Renal pelvis (tissue), 1 donor: ENCODE measurements at regions not wholly inside any gene's neighbourhood (a gene's known extent, or its start where the extent isn't known, plus 50 kb on each side); places are given as distances from the start of the nearest gene placed in this dataset.

Experiments used
- DNase-seq: peaks from one replicate; pipeline ENCODE4 v3.0.0-alpha.2; 2013

DNA sequence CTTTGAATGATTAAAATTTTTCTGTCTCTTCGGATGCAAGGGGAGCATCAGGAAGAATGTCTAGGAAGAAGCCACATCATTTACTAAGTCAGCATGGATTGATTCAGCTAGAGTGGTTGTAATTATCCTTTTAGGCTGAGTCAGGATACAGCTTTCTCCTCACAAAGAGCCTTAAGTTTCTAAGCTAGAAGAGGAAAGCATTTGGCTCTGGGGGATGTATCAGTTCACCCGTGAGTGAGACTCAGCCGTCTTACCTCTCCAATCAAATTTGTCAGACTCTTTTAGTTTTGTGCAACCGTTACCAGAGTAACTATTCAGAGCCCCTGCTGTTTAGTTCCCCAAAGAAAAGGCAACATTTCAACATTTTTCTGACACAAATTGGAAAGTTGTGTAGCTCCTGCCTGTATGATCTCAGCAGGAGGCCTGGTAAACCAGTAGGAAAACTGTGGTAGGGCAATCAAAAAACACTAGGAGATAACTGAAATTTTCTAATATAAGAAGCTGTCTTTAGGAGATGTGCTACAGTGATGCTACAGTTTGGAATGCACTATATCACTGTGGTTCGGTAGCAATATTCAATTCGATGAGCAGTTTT lies 432.4 kb upstream of the LUZP2 start:
- no peak for DNase-seq

DNA sequence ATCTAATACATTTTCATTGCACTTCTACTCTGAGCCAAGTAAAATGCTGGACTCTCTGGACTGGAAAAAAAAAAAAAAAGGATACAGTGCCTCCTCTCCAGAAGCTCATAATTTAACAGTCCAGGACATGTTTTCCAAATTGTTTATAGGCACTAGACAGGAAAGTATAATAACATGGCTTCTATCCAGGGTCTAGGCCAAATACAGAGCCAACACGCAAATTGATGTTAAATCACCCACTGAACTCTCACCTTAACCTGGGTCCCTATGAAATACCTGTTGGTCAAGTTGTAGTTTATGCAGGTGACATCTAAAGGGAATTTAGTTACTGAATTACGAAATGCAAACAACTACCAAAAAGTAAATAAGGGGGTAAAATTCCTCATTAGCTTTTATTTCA lies 428.7 kb upstream of the LUZP2 start:
- no peak for DNase-seq

DNA sequence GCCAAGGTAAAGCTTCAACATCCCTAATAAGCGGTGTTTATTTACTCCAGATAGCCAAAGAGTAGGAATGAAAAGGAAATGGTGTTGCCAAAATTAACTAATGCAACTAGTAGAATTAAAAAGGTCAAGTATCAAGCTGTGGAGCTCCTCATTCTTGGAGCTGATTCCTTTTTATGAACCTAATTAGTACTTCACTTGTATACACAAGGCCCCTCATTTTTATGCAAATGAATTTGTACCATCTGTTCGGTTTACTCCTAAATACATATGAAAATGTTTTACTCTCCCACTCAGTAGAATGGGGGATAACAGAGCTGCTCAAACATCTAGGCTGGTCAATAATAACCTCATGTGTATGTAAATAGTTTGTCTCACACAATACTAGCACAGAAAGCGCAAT lies 426.4 kb upstream of the LUZP2 start:
- DNase-seq = no peak

DNA sequence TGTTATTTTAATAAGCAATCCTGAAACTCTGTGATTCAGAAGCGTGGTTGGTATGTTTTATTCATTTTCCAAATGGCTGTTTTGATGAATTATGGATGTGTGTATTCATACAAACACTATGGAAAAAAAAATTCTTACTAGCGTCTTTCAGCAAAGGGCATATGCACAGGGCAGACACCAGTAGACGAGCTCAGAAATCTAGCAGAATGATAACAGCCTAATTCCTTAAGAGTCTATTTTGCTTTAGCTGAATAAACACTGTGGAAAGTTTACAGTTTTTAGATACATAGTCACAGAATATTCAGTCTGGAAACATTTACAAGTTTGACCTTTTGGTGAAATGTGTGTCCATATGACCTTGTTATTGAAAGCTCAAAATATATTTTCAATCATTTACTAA lies 418.8 kb upstream of the LUZP2 start:
- DNase-seq = no peak

DNA sequence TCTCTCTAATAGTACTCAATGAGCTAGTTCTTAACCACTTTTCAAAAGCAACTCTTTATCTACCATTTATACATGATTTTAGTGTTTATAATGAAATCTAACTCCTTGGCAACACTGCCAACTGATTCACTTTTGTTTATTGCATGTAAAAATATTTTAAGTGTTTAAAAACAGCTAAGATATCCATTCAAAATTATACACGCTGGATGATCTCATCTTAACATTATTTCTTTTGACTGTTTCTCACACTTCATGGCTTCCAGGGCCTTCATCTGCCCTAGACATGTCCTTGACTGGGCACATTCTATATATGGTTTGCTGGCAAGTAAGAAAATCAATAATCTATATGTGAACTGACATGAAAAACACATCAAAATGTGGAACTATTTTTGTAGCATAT lies 414.6 kb upstream of the LUZP2 start:
- DNase-seq = no peak

DNA sequence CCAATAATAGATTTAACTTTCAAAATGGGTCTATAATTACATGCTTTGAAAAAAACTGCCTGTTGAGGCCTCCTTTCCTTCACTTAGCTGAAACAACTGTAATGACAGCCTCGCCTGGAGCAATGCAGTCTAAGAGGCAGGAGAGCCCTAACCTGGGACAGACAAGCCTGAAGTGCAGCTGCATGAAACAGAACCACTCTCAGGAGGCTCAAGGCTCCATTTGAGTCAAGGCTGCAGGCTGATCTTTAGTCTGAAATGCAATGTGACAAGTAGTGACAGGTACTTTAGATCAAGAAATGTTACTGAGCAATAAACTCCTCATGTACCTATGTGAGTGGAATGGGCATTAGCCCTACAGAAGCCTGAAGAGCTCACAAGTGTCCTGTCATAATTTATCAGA lies 414.0 kb upstream of the LUZP2 start:
- DNase-seq = no peak

DNA sequence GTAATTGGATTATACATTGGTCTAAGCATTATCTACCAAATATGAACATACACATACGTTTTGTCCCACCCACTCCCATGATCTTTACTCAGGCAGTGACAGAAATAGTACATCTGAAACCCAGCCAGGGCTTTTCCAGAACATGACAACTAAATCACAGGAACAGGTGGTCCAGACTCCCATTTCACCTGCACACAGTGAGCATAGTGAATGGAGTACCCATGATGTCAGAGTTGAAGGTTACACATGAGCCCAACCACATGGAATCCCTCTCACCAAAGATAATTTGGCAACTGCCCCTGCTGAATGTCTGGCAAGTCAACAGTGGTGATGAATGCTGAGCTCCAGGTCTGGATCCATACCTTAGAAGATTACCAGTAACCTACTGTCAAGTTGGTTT lies 411.9 kb upstream of the LUZP2 start:
- DNase-seq = no peak

DNA sequence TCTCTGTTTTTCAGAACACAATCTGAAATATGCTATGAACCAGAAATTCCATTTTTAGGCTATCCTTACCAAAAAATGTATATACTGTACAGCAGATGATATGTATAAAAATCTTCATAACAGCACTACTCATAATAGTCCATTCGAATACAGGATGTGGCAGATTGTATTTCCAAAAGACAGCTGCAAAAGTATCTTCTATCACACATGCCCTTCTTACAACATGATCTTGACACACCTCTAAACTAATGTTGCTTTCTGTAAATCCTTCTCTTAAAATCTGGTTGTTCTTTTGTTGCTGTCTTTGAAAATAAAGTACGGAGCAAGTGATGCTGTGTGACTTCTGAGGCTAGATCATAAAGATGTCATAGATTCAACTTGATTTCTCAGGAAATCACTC lies 409.9 kb upstream of the LUZP2 start:
- DNase-seq = no peak

DNA sequence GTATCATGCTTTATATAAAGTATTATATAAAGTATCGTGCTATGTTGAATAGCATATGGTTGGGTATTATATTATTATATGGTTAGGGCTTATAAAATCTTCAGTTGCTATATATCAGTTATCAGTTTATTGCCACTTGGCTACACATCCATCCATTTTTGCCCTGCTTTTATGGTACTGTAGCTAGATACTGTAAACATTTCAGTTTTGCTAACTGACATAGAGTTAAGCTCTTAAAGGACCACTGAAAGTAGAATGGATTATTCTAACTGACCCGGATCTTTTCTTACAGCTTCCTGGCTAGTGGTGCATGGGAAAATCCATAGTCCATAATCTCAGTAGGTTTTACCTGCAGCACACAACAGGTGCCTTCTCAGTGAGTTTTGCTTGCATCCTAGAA lies 405.3 kb upstream of the LUZP2 start:
- DNase-seq = no peak

DNA sequence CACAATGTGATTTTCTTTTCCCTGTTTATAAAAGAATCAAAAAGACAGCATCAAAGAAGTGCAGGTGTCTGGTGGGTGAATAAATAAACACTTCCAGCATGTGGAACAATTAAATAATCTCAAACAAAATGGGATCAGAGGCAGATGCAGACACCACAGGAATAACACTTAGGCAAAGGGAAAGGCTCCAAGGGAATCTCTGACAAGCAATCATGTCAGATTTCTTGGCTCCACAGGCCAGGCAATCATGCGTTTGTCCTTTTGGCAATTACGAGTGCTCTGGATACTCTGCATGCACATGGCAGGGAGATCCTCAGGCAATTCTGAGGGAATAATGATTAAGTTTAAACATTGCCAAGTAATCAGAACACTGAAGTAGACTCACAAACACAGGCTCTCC lies 403.5 kb upstream of the LUZP2 start:
- no peak for DNase-seq

DNA sequence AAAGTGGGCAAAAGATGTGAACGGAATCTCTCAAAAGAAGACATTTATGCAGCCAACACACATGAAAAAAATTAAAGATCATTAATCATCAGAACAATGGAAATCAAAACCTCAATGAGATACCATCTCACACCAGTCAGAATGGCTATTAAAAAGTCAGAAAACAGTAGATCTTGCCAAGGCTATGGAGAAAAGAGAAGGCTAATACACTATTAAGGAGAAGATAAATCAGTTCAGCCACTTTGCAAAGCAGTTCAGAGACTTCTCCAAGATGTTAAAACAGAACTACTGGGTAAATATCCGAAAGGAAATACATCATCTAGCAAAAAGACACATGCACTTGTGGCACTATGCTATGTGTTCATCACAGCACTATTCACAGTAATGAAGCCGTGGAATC lies 388.2 kb upstream of the LUZP2 start:
- DNase-seq = no peak

DNA sequence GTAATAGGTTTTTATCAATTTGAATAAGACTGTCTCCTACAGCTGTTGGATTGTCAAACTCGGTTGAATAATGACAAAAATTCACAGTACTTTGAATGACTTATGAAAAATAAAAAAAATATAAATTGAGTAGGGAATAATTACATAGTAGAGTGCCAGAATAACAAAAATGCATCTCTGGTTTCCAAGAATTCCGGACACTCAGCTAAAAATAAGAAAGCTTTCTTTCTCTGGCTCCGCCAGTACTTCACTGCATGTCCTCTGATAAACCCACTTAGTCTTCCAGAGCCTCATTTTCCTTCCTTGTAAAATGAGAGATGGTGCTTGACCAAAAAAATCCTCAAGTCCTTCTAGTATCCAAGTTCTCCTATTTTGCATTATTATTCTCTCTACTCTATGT lies 374.6 kb upstream of the LUZP2 start:
- no peak for DNase-seq

DNA sequence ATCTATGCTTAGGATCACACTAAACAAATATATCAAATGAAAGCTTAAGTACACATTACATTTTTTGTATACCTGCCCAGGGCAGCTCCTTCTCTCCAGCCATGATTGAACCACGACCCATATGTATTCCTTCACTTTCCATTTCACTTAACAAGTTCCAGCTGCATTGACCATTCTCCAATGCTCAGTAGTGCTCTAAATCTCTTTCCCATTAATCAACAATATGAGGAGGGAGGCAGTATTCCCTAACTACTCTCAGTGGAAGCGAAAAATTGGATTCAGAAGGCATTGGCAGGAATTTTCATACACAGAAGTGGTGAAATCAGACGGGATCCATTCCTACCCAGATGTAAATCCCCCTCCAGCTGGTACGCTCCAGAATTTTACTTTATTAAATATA lies 372.0 kb upstream of the LUZP2 start:
- no peak for DNase-seq

DNA sequence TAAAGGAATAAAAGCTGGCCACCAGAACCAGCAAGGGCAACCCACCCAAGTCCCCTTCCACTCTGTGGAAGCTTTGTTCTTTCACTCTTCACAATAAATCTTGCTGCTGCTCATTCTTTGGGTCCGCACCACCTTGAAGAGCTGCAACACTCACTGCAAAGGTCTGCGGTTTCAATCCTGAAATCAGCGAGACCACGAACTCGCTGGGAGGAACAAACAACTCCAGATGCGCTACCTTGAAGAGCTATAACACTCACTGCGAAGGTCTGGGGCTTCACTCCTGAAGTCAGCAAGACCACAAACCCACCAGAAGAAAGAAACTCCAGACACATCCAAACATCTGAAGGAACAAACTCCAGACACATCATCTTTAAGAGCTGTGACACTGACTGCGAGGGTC lies 365.2 kb upstream of the LUZP2 start:
- DNase-seq = no peak

DNA sequence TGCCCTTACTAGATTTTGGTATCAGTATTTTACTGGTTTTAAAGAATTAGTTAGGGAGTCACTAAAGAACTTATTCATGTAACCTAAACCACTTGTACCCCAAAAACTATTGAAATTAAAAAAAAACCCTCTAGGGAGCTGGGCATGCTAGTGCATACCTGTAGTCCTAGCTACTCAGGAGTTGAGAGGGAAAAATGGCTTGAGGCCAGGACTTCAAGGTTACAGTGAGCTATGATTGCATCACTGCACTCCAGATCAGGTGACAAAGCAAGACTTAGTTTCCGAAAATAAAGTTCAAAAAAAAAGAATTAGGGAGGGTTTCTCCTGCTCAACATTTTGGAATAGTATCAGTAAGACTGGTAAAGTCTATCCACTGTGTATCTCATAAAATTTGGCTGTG lies 364.4 kb upstream of the LUZP2 start:
- DNase-seq = no peak

DNA sequence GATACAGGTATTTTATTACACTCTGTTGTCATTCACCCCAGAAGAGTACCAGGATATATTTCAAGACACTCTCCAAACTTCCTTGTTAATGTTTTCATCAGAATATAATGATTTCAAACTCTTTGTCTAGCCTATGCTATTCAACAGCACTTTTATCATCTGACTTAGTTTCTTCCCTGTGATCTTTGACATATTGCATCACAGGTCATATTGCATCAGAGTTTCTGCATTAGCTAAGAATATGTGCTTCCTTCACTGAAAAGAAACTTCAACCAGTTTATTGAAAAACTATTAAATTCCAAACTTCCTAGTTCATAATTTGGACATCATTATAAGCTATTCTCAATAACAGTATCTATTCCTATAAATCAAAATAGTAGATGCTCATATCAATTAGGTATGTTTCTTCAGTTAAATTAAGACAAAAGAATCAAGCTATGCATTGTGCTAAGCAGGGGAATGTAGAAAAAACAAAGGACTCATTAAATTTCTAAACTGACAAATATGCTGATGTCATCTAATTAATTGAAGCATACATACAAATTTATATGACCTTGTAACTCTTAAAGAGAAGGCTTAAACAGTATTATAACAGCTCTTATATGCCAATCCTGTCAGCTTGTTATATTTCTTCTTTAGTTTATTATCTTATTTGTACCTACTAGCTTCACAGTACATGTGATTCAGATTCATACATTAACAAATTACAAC lies 361.8 kb upstream of the LUZP2 start:
- no peak for DNase-seq

DNA sequence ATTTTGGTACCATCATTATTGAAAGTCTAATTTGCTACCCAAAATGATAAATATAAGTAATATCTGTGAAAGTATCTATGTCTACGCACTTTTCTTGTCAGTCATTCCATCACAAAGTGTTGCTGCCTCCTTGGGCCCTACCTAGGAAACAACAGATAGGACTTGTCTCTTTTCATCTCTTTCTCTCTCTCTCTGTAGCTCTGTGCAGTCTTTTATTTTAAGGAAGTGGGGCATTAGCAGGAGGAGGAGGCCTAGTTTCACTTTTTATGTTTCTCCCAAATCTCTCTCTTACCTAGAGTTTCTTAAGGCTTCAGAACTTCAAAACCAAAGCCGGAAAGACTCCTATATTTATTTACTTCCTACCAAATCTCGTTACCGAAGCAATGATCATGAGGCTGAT lies 354.8 kb upstream of the LUZP2 start:
- no peak for DNase-seq

DNA sequence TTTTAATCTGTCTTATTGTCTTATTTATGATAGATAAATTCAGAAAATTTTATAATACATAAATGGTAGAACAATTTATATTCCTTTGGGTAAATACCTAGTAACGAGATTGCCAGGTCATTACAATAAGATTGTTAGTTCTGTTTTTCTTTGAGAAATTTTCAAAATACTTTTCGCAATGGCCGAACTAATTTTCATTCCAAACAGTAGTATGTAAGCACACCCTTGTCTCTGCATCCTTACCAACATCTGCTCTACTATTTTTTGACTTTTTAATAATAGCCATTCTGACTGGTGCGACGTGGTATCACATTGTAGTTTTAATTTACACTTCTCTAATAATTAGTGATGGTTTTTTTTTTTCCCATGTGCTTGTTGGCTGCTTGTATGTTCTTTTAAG lies 351.4 kb upstream of the LUZP2 start:
- no peak for DNase-seq

DNA sequence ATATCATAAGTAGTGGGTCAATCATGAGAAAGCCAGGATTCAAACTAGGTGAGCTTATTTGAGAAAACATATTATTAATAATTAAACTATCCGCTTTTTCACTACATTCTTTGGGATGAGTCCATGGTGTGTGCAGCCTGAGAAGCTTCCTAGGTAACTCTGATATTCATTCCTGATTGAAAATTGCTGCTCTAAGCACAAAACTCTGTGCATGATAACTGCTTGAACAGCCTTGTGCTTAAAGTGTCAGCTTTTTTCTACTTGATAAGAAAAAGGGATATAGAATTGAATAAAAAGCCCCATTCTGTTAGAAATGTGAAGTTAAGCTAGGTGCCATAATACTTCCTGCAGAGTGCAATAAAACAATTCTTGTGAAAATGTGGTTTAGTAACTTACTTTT lies 343.5 kb upstream of the LUZP2 start:
- DNase-seq = no peak

DNA sequence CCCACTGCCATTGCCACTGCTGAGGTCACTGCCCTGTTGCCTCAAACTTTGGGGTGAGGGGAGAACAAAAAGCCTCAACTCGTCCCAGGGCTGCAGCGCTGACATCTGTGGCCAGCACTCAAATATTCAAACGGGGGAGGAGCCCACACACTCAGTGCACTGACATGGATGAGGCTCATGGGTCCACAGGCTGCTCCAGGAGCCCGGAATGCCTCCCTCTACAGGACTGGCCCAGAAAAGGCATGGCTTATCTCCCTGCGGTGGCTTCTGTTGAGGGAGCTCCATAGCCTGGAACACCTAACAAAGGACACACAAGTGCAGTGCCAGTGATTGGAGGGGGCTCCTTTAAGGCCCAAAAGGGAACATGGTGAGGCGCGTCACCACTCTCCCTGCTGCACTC lies 341.1 kb upstream of the LUZP2 start:
- no peak for DNase-seq

DNA sequence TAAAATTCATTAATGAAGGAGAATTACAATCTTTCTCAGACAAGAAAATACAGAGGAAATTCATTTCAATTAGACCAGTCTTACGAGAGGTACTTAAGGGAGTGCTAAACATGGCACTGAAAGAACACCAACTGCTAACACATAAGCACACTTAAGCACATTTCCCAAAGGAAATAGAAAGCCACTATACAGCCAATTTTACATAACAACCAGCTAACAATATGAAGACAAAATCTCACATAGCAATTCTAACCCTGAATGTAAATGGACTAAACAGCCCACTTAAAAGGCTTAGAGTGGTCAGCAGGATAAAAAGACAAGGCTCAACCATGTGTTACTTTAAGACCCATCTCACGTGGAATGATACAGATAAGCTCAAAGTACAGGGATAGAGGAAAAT lies 339.5 kb upstream of the LUZP2 start:
- DNase-seq = no peak

DNA sequence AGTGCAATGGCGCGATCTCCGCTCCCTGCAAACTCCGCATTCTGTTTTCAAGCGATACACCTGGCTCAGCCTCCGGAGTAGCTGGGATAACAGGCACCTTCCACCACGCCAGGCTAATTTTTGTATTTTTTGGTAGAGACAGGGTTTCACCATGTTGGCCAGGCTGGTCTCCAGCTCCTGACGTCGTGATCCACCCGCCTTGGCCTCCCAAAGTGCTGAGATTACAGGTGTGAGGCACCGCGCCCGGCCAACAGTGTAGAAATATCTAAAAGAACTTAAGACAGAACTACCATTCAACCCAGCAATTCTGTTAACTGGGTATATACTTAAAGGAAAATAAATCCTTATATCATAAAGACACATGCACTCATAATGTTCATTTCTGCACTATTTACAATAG lies 335.3 kb upstream of the LUZP2 start:
- DNase-seq = no peak

DNA sequence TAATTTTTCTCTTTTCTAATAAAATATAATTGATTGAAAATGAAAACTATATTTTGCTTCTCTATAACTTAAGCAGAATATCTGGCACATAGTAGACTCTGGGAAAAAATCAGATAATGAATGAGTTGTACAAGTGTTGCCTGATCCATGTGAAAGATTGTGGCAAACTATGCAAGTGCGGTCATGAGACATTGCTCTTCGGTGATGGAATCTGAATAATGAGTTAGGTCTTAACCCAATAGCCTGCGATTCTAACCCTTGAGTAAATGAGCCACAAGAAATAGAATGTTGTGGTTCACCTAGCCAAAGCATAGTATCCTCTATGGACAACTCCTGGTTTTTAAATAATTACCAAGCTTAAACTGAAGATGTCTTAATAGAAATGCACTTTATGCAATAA lies 333.7 kb upstream of the LUZP2 start:
- DNase-seq = no peak

DNA sequence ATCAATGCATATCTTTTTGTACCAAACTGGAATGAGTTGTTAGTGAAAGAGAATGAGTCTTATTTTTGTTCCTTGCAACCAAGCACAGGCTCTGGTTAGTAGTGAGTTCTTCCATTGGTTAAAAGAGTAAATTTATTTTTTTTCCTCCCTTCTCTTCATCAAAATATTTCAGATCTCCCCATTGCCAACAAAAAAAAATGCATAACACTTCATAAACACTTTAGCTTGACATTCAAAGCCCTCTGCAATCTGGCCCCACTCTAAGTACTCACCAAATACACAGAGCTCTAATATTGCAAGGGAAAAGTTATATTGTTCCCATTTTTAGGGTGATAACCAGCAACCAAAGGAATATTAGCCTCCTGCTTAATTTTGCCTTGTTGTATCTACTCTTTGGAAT lies 333.0 kb upstream of the LUZP2 start:
- no peak for DNase-seq

DNA sequence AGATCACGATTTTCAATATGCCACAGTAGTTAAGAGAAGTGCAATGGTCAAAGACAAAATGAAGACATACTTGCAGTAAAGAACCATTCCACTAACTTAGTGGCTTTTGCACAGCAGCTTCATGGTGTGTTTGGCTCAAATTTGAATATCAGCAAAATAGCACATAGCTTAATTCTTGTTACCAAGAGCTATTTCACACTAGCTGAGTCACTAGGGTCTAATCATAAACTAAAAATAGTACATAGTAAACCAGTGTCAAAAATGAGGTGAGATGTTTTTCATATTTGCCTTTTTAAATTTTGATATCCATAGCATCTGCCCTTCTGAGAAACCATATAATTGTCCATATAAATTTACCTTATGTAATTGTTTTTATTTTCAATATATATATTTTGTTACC lies 325.0 kb upstream of the LUZP2 start:
- DNase-seq = no peak
